HepG2 (cell line): ENCODE measurements at regions not wholly inside any gene's neighbourhood (a gene's known extent, or its start where the extent isn't known, plus 50 kb on each side); places are given as distances from the start of the nearest gene placed in this dataset.

Experiments used
- CBX2 ChIP-seq, 2 experiments: fragments of 200-600 bp in 1 of 2; sonication (generic); formaldehyde crosslinking in 1 of 2; IDR thresholded peaks; 2 replicates each; pipeline versions ENCODE4 v1.7.0 to v1.8.1; 2018 to 2022; ENCODE audit warnings: low read depth in 2 of 2, low read length in 1 of 2, mild to moderate bottlenecking in 1 of 2, missing genetic modification reagents in 1 of 2
- GATAD2A ChIP-seq: IDR thresholded peaks from 2 replicates; pipeline ENCODE4 v1.6.1; 2016
- HDAC1 ChIP-seq: sonication (generic); formaldehyde crosslinking; IDR thresholded peaks from 2 replicates; pipeline ENCODE4 v1.5.1; 2020; ENCODE audit warnings: mild to moderate bottlenecking, missing genetic modification reagents
- MEIS1 ChIP-seq: sonication (generic); formaldehyde crosslinking; IDR thresholded peaks from 2 replicates; pipeline ENCODE4 v1.9.0; 2021; ENCODE audit warnings: mild to moderate bottlenecking, missing genetic modification reagents, moderate library complexity, borderline replicate concordance
- PHF5A ChIP-seq: IDR thresholded peaks from one replicate; pipeline ENCODE4 v1.6.1; 2018; ENCODE audit warnings: low read depth, missing genetic modification reagents; ENCODE audit not compliant: unreplicated experiment
- RBFOX2 ChIP-seq: fragments of 200-400 bp; formaldehyde crosslinking; IDR thresholded peaks from 2 replicates; pipeline ENCODE4 v1.6.1; 2017; ENCODE audit warnings: low read depth, mild to moderate bottlenecking, low read length
- SP1 ChIP-seq, 2 experiments: fragments of 450-650 bp in 1 of 2; sonication (generic) in 1 of 2; formaldehyde crosslinking in 1 of 2; IDR thresholded peaks; 2 replicates each; pipeline versions ENCODE4 v1.4.0 to v1.6.1; 2016 to 2020; ENCODE audit warnings: missing genetic modification reagents in 1 of 2
- THAP7 ChIP-seq: sonication (generic); formaldehyde crosslinking; IDR thresholded peaks from 2 replicates; pipeline ENCODE4 v1.8.1; 2023; ENCODE audit warnings: mild to moderate bottlenecking, missing genetic modification reagents
- ZNF18 ChIP-seq: sonication (generic); formaldehyde crosslinking; IDR thresholded peaks from 2 replicates; pipeline ENCODE4 v1.8.0; 2022; ENCODE audit warnings: mild to moderate bottlenecking, missing genetic modification reagents; ENCODE audit not compliant: insufficient replicate concordance
- ZNF317 ChIP-seq: sonication (generic); formaldehyde crosslinking; IDR thresholded peaks from 2 replicates; pipeline ENCODE4 v1.5.0; 2020; ENCODE audit warnings: mild to moderate bottlenecking, missing genetic modification reagents
- ZNF768 ChIP-seq: sonication (generic); formaldehyde crosslinking; IDR thresholded peaks from 2 replicates; pipeline ENCODE4 v1.4.0; 2020; ENCODE audit warnings: missing genetic modification reagents
- TF ChIP-seq, protein P1 (sequence below): sonication (generic); formaldehyde crosslinking; IDR thresholded peaks from 2 replicates; pipeline ENCODE4 v1.5.1; 2020; ENCODE audit warnings: mild to moderate bottlenecking, missing genetic modification reagents, moderate library complexity
- TF ChIP-seq, protein P2 (sequence below): sonication (generic); formaldehyde crosslinking; IDR thresholded peaks from 2 replicates; pipeline ENCODE4 v1.4.0; 2020; ENCODE audit warnings: missing genetic modification reagents
- TF ChIP-seq, protein P3 (sequence below): sonication (generic); formaldehyde crosslinking; IDR thresholded peaks from 2 replicates; pipeline ENCODE4 v1.8.0; 2022; ENCODE audit warnings: mild to moderate bottlenecking, missing genetic modification reagents

GRCh38 chr5:96115147-96115807, 153.6 kb upstream of the ELL2 start (continued):
- TF ChIP-seq, protein P1, sequence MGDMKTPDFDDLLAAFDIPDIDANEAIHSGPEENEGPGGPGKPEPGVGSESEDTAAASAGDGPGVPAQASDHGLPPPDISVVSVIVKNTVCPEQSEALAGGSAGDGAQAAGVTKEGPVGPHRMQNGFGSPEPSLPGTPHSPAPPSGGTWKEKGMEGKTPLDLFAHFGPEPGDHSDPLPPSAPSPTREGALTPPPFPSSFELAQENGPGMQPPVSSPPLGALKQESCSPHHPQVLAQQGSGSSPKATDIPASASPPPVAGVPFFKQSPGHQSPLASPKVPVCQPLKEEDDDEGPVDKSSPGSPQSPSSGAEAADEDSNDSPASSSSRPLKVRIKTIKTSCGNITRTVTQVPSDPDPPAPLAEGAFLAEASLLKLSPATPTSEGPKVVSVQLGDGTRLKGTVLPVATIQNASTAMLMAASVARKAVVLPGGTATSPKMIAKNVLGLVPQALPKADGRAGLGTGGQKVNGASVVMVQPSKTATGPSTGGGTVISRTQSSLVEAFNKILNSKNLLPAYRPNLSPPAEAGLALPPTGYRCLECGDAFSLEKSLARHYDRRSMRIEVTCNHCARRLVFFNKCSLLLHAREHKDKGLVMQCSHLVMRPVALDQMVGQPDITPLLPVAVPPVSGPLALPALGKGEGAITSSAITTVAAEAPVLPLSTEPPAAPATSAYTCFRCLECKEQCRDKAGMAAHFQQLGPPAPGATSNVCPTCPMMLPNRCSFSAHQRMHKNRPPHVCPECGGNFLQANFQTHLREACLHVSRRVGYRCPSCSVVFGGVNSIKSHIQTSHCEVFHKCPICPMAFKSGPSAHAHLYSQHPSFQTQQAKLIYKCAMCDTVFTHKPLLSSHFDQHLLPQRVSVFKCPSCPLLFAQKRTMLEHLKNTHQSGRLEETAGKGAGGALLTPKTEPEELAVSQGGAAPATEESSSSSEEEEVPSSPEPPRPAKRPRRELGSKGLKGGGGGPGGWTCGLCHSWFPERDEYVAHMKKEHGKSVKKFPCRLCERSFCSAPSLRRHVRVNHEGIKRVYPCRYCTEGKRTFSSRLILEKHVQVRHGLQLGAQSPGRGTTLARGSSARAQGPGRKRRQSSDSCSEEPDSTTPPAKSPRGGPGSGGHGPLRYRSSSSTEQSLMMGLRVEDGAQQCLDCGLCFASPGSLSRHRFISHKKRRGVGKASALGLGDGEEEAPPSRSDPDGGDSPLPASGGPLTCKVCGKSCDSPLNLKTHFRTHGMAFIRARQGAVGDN = no peak
- TF ChIP-seq CBX2 (IDR thresholded peaks at IDR 0.05; ENCODE audit: low read depth, low read length) (no peak), CBX2 (CRISPR knock-in tag; IDR thresholded peaks at IDR 0.05; ENCODE audit: low read depth) (no peak), MEIS1 (CRISPR knock-in tag) (no peak), ZNF768 (CRISPR knock-in tag) (no peak), PHF5A (no peak), SP1 (IDR thresholded peaks at IDR 0.05) (no peak), SP1 (CRISPR knock-in tag; IDR thresholded peaks at IDR 0.05) (no peak), ZNF18 (CRISPR knock-in tag) (no peak), HDAC1 (CRISPR knock-in tag) (no peak), RBFOX2 (no peak), THAP7 (no peak), GATAD2A (peak; percentile 47), ZNF317 (CRISPR knock-in tag) (no peak)
- TF ChIP-seq, protein P2, sequence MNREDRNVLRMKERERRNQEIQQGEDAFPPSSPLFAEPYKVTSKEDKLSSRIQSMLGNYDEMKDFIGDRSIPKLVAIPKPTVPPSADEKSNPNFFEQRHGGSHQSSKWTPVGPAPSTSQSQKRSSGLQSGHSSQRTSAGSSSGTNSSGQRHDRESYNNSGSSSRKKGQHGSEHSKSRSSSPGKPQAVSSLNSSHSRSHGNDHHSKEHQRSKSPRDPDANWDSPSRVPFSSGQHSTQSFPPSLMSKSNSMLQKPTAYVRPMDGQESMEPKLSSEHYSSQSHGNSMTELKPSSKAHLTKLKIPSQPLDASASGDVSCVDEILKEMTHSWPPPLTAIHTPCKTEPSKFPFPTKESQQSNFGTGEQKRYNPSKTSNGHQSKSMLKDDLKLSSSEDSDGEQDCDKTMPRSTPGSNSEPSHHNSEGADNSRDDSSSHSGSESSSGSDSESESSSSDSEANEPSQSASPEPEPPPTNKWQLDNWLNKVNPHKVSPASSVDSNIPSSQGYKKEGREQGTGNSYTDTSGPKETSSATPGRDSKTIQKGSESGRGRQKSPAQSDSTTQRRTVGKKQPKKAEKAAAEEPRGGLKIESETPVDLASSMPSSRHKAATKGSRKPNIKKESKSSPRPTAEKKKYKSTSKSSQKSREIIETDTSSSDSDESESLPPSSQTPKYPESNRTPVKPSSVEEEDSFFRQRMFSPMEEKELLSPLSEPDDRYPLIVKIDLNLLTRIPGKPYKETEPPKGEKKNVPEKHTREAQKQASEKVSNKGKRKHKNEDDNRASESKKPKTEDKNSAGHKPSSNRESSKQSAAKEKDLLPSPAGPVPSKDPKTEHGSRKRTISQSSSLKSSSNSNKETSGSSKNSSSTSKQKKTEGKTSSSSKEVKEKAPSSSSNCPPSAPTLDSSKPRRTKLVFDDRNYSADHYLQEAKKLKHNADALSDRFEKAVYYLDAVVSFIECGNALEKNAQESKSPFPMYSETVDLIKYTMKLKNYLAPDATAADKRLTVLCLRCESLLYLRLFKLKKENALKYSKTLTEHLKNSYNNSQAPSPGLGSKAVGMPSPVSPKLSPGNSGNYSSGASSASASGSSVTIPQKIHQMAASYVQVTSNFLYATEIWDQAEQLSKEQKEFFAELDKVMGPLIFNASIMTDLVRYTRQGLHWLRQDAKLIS (CRISPR knock-in tag) = no peak
- TF ChIP-seq, protein P3, sequence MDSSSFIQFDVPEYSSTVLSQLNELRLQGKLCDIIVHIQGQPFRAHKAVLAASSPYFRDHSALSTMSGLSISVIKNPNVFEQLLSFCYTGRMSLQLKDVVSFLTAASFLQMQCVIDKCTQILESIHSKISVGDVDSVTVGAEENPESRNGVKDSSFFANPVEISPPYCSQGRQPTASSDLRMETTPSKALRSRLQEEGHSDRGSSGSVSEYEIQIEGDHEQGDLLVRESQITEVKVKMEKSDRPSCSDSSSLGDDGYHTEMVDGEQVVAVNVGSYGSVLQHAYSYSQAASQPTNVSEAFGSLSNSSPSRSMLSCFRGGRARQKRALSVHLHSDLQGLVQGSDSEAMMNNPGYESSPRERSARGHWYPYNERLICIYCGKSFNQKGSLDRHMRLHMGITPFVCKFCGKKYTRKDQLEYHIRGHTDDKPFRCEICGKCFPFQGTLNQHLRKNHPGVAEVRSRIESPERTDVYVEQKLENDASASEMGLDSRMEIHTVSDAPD (CRISPR knock-in tag) = no peak
